Esophagus squamous epithelium (tissue), 5 donors: ENCODE measurements at regions not wholly inside any gene's neighbourhood (a gene's known extent, or its start where the extent isn't known, plus 50 kb on each side); places are given as distances from the start of the nearest gene placed in this dataset.

Experiments used
- DNase-seq: peaks from one replicate; lab custom pipeline; 2025; lab: John Stamatoyannopoulos, UW
- H3K27ac ChIP-seq, 4 donors: fragments of 200-600 bp; sonication (generic); one replicate each; pipeline ENCODE4 v1.5.1; 2016 to 2019; ENCODE audit warnings: mild to moderate bottlenecking in 1 of 4
- H3K27me3 ChIP-seq, 4 donors: fragments of 200-600 bp; sonication (generic); 1 replicate in 3 of 4; 2 replicates in 1 of 4; pipeline versions ENCODE4 v1.5.1 to v1.6.0; 2017 to 2021; ENCODE audit warnings: antibody characterized with exemption in 1 of 4
- H3K36me3 ChIP-seq, 3 donors: fragments of 200-600 bp; sonication (generic); one replicate each; pipeline ENCODE4 v1.5.1; 2016 to 2019
- H3K4me1 ChIP-seq, 3 donors: fragments of 200-600 bp; sonication (generic); one replicate each; pipeline ENCODE4 v1.5.1; 2017 to 2019
- H3K4me3 ChIP-seq, 4 donors: fragments of 200-600 bp; sonication (generic); 1 replicate in 3 of 4; 2 replicates in 1 of 4; pipeline ENCODE4 v1.5.1; 2016 to 2019; ENCODE audit warnings: mild to moderate bottlenecking in 2 of 4, moderate library complexity in 1 of 4
- H3K9me3 ChIP-seq, 3 donors: fragments of 200-600 bp; sonication (generic); one replicate each; pipeline ENCODE4 v1.5.1; 2016 to 2019
- POLR2A ChIP-seq, 4 donors: fragments of 450-650 bp; IDR thresholded peaks; one replicate each; pipeline ENCODE4 v1.6.1; 2017; ENCODE audit warnings: antibody characterized with exemption in 4 of 4, mild to moderate bottlenecking in 4 of 4, moderate library complexity in 3 of 4
- WGBS, 2 donors: methylation state at CpG; one replicate each; pipeline ENCODE4 v1.1.5; 2018; 5-methylcytosine and 5-hydroxymethylcytosine counted together
- intact Hi-C: fragments of 100-400 bp; cut with DNase I; formaldehyde crosslinking; loops from one replicate; pipeline ENCODE4 v1.15.0; 2022
- TF ChIP-seq, protein P1 (sequence below), 6 experiments: fragments of 450-650 bp in 4 of 6; fragments of 200-600 bp in 2 of 6; sonication (generic) in 2 of 6; IDR thresholded peaks; one replicate each; pipeline ENCODE4 v1.5.1; 2016 to 2019; ENCODE audit warnings: antibody characterized with exemption in 6 of 6, mild to moderate bottlenecking in 4 of 6, moderate library complexity in 4 of 6
- donor health status: DM: yes; HTN: yes; CAD: no.

DNA sequence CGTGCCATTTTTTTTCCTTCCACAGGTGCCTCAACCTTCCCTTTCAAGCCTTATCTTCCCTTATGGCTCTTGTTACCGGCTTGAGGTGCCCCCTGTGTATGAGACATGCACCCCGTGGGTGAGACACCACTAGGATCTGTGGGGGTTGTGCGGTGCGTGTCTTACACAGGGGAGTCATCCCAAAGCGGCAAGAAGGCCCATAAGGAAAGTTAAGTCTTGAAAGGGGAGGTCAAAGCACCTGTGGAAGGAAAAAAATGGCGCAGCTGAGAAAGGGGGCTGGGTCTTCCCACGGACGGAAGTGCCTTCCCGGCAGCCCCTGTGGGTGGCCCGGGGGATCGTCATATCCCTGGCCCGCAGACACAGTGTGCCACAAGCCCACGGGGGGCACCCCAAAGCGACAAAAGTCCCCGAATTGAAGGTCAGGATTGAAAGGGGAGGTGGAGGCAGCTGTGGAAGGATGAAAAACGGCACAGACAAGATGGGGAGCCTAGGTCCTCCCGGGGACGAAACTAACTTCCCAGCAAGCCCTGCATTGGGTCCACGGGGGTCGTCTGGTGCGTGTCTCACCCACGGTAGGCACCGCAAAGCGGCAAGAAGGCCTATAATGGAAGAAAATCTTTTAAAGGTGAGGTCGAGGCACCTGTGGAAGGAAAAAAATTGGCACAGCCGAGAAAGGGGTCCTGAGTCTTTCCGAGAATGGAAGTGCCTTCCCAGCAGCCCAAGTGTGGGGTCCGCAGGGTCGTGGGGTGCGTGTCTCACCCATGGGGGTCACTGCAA lies 273.3 kb downstream of the ALG10 start:
- no peak overlapping the region for H3K27ac ChIP-seq
- WGBS, 2 donors, result 75 to 78% methylated on average over 25 to 28 of the region's 31 CpGs
- no peak overlapping the region for H3K4me3 ChIP-seq
- no peaks in the 10 kb centered on the region for H3K36me3 ChIP-seq
- no peak for DNase-seq
- intact Hi-C loops, result no loop called here
- no peak for TF ChIP-seq POLR2A (IDR thresholded peaks at IDR 0.05)
- TF ChIP-seq, protein P1, sequence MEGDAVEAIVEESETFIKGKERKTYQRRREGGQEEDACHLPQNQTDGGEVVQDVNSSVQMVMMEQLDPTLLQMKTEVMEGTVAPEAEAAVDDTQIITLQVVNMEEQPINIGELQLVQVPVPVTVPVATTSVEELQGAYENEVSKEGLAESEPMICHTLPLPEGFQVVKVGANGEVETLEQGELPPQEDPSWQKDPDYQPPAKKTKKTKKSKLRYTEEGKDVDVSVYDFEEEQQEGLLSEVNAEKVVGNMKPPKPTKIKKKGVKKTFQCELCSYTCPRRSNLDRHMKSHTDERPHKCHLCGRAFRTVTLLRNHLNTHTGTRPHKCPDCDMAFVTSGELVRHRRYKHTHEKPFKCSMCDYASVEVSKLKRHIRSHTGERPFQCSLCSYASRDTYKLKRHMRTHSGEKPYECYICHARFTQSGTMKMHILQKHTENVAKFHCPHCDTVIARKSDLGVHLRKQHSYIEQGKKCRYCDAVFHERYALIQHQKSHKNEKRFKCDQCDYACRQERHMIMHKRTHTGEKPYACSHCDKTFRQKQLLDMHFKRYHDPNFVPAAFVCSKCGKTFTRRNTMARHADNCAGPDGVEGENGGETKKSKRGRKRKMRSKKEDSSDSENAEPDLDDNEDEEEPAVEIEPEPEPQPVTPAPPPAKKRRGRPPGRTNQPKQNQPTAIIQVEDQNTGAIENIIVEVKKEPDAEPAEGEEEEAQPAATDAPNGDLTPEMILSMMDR (IDR thresholded peaks at IDR 0.05), result no peak
- no peaks in the 10 kb centered on the region for H3K4me1 ChIP-seq
- H3K9me3 ChIP-seq, result peaks cover 0 to 99% (median 45%) of the 10 kb centered on the region in 3 donors
- no peaks in the 10 kb centered on the region for H3K27me3 ChIP-seq

DNA sequence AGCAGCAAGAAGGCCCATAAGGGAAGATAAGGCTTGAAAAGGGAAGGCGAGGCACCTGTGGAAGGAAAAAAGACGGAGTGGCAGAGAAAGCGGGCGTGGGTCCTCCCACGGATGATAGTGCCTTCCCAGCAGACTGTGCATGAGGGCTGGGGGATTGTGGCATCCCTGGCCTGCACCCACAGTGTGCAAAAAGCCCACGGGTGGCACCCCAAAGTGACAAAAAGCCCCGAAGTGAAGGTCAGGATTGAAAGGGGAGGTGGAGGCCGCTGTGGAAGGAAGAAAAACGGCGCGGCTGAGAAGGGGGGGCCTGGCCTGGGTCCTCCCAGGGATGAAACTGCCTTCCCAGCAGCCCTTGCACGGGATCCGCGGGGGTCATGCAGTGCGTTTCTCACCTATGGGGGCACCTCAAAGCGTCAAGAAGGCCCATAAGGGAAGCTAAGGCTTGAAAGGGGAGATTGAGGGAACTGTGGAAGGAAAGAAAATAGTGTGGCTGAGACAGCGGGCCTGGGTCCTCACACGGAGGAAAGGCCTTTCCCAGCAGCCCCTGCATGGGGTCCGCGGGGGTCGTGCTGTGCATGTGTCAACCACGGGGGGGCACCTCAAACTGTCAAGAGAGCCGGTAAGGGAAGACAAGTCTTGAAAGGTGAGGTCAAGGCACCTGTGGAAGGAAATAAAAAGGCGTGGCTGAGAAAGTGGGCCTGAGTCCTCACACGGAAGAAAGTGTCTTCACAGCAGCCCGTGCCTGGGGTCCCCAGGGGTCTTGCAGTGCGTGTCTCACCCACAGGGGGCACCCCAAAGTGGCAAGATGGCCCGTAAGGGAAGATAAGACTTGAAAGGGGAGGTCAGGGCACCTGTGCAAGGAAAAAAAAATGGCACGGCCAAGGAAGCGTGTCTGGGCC lies 274.1 kb downstream of the ALG10 start:
- H3K4me1 ChIP-seq, result no peaks in the 10 kb centered on the region
- no peak overlapping the region for H3K27ac ChIP-seq
- TF ChIP-seq POLR2A (IDR thresholded peaks at IDR 0.05), result no peak
- DNase-seq, result no peak
- no peak overlapping the region for H3K4me3 ChIP-seq
- no peaks in the 10 kb centered on the region for H3K27me3 ChIP-seq
- H3K36me3 ChIP-seq, result no peaks in the 10 kb centered on the region
- WGBS, 2 donors, result 64 to 66% methylated on average over 29 to 30 of the region's 30 CpGs
- intact Hi-C loops, result no loop called here
- H3K9me3 ChIP-seq, result peaks cover 0 to 99% (median 49%) of the 10 kb centered on the region in 3 donors

DNA sequence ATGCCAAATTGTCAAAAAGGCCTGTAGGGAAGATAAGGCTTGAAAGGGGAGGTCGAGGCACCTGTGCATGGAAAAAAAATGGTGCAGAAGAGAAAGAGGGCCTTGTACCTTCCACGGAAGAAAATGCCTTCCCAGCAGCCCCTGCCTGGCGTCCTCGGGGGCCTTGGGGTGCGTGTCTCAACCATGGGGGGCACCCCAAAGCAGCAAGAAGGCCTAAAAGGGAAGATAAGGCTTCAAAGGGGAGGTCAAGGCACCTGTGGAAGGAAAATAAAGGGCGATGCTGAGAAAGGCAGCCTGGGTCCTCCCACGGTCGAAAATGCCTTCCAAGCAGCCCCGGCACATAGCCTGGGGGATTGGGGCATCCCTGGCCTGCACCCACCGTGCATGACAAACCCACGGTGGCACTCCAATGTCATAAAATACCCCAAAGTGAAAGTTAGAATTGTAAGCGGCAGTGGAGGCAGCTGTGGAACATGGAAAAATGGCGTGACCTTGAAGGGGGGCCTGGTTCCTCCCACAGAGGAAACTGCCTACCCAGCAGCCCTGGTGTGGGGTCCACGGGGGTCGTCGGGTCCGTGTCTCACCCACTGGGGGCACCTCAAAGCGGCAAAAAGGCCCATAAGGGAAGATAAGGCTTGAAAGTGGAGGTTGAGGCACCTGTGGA lies 275.0 kb downstream of the ALG10 start:
- intact Hi-C loops, result no loop called here
- WGBS, 2 donors, result 51 to 55% methylated on average over 17 to 18 of the region's 18 CpGs
- H3K27me3 ChIP-seq, result no peaks in the 10 kb centered on the region
- H3K27ac ChIP-seq, result no peak overlapping the region
- no peak for DNase-seq
- H3K9me3 ChIP-seq, result peaks cover 0 to 99% (median 56%) of the 10 kb centered on the region in 3 donors
- H3K36me3 ChIP-seq, result no peaks in the 10 kb centered on the region
- no peak overlapping the region for H3K4me3 ChIP-seq
- H3K4me1 ChIP-seq, result no peaks in the 10 kb centered on the region
- TF ChIP-seq POLR2A (IDR thresholded peaks at IDR 0.05), result no peak
- TF ChIP-seq, protein P1 (IDR thresholded peaks at IDR 0.05), result no peak

DNA sequence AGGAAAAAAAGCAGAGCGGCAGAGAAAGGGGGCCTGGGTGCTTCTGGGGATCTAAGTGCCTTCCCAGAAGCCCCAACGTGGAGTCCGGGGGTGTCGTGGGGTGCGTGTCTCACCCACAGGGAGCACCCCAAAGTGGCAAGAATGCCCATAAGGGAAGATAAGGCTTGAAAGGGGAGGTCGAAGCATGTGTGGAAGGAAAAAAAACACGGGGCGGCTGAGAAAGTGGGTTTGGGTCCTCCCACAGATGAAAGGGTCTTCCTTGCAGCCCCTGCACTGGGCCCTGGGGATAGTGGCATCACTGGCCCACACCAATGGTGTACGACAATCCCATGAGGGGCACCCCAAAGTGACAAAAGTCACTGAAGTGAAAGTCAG lies 275.5 kb downstream of the ALG10 start:
- peaks cover 0 to 99% (median 60%) of the 10 kb centered on the region in 3 donors for H3K9me3 ChIP-seq
- no peaks in the 10 kb centered on the region for H3K4me1 ChIP-seq
- 66 to 79% methylated on average over 9 of the region's 9 CpGs for WGBS, 2 donors

More for the DNA sequence above, 275.5 kb downstream of the ALG10 start:
- no peak for DNase-seq
- intact Hi-C loops, result no loop called here
- TF ChIP-seq, protein P1 (IDR thresholded peaks at IDR 0.05), result no peak
- TF ChIP-seq POLR2A (IDR thresholded peaks at IDR 0.05), result no peak
- H3K4me3 ChIP-seq, result no peak overlapping the region
- H3K36me3 ChIP-seq, result no peaks in the 10 kb centered on the region
- no peaks in the 10 kb centered on the region for H3K27me3 ChIP-seq
- no peak overlapping the region for H3K27ac ChIP-seq
